HG03565 (cell line): ENCODE measurements at regions not wholly inside any gene's neighbourhood (a gene's known extent, or its start where the extent isn't known, plus 50 kb on each side); places are given as distances from the start of the nearest gene placed in this dataset.

Source experiments
- ATAC-seq: cut with Tn5 transposase; IDR thresholded peaks from one replicate; pipeline ENCODE4 v1.9.1; 2021; ENCODE audit warnings: mild to moderate bottlenecking, moderate library complexity; ENCODE audit not compliant: unreplicated experiment

DNA sequence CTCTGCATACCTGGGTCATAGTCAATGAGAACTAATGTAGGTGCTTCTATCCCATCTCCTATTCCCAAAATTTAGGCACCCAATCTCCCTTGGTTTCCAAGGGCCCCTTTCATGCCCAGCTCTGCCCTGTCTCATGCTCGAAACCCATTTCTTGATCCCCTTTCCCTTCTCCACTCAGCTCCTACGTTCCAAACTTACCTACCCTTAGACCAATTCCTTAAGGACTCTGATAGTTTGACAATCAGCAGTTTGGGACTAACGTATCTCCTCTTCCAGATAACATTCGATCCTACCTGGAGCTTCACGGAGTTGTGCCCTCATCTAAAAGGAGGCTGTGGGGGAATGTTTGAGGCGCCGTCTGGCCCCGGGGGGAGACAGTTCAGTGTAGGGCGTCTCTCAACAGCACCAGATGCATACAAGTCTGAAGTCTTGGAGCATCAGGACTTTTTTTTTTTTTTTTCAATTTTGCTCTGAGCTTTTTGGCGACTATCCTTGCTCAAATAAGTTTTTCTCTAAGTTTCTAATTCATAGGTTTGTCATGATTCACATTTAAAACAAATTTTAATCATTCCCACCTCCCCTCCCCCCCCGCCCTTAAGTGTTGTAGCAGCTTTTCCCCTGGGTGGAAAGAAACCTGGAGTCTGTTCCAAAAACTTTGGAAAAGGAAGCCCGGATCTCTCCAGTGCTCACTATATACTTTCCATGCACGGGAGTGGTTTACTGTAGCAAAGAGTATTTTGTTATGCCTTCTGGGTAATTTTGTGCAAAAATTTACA, 141.2 kb upstream of the LGALSL start:
- no peak for ATAC-seq

DNA sequence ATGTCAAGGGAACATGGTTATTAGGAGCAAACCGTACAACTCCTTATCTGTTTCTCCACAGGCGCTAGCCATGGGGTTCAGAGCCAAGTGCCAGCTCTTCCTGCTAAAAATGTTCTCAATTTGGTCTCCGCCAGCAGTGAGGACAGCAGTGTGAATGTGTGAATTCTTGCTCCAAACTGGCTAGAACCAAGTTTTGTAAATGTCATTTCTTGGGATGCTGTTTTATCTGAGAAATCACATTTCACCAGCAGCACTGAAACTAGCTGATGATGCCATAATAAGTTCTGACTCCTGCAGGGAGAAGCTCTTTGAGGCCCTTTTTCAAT, 140.6 kb upstream of the LGALSL start:
- no peak for ATAC-seq

DNA sequence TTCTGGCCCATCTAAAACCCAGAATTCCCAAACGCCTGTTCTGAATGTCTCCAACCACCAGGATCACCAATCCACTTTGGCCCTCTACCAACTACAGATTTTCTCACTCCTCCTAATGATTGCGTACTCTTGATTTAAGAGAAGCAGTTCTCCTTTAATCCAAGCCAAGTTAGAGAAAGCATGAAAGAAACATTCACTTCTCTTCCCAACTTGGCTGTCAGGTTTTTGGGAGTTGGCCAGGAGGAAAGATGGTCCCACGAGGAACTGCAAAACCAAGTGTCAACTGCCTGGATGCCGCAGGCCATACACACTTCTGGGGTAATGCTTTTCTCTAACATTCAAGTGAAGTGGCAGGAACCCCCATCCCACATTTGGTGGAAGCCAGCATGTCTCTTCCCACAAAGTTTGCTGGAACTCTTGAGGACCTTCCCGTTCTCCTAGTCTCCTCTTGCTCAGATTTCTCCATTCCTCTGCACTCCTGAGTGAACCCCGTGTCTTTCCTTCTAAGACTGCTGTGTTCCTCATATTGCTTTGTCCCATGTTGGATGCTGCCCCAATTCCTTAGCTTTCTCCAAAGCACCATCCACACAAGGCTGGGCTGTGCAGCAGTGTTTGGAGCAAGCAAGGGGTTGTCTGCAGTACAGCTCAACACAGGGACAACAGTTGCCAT, 138.5 kb upstream of the LGALSL start:
- no peak for ATAC-seq

DNA sequence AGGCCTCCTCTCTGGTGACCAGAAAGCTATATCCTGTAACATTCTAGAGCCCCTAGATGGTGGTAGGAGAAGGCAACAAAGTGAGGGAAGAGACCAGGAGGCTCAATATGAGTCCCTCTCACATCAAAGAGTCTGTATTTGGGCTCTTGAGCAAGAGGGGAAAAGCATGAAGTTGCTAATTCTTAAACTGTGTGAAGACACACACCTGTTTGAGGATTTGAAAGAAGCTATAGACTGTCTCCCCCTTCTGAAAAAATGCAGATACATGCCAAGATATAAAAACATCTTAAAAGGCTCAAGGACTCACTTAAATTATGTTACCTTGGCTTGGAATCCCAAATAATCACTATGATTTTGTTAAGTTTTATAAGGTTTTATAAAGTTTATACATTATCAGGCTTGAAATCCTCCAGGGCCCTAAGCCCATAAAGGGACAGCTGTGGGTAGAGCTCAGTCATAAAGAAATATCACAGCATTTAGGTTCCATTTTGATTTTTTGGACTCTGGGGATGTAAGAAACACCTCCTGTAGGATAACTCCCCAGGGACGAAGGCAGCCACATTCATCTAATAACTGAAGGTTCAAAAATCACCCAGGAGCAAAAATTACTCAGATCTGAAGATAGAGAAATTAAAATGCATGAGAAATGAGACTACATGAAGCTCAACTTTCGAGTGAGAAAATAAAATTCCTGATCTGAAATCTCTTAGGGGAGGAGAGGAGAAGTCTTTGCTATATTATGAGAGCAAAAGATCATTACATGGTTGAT, 136.1 kb upstream of the LGALSL start:
- no peak for ATAC-seq

DNA sequence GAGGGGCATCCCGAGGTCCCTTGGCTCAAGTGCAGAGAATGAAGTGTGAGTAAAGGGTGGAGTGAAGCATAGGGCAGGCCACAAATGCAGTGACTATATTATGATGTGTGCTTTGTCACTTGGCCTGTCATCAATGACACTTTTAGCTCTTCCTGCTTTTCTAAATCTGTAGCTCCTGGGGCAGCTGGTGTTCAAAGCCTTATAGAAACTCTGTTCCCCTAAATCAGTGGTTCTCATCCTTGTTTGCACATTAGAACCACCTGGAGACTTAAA, 135.6 kb upstream of the LGALSL start:
- ATAC-seq, result no peak

DNA sequence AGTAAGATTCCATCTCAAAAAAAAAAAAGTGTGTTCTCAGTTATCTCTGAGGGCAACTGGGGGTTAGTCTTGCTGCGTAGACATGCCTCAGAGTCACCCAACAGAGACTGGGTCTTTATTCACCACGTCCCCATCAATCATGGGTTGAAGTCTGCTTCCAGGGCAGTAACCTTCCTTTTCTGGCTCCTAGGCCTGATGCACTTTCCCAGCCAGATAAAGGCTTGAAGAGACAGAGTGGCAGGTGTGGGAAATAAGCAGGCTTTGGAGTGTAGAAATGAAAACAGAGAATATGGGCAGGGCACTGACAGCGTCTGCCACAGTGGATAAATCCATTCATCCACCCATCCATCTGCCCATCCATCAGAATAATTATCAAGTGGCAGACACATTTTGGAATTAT, 134.1 kb upstream of the LGALSL start:
- no peak for ATAC-seq

DNA sequence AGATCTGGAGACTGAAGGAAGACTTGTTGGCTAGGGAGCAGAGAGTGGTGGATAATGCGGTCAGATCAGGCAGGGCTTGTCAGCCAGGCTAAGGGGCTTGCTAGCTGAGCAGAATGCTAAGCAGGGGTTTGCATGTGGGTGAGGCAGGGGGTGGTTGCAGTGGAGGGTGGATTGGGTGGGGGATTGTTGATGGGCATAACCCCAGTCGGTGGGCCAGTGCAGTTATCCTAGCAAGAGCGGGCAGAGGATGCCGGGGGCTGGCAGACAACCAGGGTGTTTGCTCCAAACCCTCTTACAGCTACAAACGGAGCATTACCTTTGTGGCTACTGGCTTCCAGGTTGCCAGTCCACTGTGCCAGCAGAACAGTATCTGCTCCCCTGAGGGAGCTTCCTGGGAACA, 131.5 kb upstream of the LGALSL start:
- no peak for ATAC-seq

DNA sequence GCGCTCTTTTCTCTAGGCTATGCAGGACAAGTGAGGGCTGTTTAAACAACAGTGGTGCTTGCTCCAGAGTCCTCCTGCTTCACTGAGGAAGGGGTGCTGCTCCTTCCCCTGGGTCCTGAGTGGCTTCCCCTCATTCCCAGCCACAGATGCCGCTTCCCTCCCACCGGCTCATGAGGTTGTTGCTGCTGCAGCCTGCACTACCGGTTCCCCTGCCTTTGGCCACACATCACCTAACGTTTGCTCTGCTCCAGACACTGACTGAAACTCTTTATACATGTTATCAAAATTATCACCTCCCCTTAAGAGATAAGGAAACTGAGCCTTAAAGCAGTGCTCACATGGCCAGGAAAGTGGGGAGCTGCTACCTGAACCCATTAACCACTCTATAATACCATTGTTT, 130.8 kb upstream of the LGALSL start:
- ATAC-seq, result no peak

DNA sequence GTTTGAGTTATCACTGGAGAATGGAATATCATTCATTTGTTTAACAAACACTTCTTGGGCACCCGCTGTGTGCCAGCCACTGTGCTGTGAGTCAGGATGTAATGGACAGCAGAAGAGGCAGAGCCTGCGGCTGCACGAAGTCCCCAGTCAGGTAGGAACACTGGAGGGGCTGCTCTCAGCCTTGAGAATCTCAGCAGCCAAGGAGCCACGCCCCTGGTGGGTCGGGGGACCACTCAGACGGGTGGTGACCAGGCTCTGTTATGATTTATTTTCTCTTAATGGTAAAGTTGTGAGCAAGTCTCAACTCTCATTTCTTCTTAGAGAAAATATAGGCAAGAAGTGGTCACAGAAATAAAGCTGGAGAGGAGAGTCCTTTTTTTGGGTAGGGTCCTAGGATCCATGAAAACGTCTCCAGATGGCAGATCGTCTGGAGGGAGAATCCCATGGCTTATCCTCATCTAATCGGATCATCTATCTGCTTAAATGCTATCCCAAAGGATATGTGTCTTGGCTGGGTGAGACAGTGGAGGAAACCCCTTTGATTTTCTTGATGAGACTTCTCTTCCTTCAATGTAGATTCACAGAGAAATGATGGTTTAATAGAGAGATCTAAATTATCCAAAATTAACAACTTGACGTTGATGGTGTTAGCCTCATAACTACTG, 129.1 kb upstream of the LGALSL start:
- ATAC-seq, result no peak

DNA sequence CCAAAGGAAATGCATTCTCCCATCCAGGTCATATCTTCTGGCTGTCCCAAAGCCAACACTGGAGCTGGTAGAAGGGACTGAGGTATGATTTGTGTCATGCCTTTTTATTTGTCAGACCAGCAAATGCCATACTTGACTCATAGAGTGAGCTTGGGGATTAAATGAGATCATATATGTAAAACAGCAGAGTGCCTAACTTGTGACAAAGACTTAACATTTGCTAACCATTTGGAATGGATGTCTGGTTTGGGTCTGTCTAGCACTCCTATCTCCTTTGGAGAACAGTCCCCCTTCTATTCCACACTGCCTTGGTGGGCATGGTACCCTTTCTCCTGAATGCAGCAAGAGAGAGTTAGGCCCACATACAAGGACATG, 128.5 kb upstream of the LGALSL start:
- ATAC-seq, result no peak

DNA sequence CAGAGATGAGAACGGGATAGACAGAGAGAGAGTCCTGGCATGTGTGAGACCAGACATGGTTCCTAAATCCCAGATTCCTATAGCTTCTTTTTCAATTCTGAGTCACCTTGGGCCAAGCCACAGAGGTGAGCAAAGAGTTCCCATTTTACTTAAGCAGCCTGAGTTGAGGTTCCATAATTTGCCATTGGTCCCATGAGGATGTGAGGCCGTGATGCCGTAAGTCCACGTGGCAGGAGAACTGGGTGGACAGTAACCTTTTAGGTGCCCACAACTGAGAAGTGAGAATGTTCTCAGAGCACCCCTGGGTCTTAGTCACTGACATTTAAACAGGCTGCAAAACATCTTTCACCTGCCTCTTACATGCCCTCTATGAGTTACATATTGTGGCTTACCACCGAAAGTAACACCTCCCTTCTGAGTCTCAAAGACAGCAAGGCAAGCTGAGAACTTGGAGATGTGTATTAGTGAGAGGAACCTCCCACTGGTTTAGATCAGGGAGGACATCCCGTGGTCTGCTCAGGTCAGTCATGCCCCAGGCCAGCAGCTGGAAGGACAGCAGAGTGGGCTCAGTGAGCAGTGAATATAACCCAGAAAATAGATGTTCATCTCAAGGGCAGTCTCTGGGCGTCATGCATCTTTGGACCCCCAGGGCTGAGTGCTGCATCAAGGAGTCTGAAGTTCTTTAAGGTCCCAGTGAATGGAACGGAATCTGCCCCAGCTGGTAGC, 127.9 kb upstream of the LGALSL start:
- ATAC-seq, result peak; percentile 89

DNA sequence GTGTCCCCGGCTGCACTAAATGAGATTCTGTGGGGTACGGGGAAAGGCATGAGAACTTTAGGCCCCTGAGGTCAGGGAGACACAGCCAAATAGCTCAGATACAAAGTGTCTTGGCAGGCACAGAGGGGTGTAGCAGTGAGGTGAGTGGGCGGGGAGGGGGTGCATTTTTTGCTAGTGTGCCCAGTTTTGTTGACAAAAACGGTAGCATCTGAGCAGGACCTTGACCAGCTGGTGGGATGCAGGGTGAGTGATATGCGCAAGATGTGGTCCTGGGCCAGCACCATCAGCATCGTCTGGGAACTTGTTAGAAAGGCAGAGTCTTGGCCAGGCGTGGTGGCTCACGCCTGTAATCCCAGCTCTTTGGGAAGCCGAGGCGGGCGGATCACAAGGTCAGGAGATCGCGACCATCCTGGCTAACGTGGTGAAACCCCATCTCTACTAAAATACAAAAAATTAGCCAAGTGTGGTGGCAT, 127.3 kb upstream of the LGALSL start:
- ATAC-seq, result no peak

DNA sequence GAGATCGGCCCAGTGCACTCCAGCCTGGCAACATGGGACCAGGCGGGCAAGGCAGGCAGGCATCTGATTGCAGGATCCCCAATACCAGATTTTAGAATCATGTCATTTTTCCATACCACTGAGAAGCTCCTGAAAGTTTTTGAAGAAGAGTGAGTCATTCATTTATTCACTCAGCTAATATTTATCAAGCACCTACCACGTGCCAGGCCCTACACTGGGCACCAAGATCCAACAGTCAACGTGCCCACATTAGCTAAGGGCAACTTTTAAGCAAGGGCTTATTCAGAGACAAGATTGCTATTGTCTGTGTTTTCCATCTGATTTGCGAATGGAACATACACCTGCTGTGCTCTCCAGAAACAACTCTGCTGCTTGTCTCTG, 126.8 kb upstream of the LGALSL start:
- no peak for ATAC-seq

DNA sequence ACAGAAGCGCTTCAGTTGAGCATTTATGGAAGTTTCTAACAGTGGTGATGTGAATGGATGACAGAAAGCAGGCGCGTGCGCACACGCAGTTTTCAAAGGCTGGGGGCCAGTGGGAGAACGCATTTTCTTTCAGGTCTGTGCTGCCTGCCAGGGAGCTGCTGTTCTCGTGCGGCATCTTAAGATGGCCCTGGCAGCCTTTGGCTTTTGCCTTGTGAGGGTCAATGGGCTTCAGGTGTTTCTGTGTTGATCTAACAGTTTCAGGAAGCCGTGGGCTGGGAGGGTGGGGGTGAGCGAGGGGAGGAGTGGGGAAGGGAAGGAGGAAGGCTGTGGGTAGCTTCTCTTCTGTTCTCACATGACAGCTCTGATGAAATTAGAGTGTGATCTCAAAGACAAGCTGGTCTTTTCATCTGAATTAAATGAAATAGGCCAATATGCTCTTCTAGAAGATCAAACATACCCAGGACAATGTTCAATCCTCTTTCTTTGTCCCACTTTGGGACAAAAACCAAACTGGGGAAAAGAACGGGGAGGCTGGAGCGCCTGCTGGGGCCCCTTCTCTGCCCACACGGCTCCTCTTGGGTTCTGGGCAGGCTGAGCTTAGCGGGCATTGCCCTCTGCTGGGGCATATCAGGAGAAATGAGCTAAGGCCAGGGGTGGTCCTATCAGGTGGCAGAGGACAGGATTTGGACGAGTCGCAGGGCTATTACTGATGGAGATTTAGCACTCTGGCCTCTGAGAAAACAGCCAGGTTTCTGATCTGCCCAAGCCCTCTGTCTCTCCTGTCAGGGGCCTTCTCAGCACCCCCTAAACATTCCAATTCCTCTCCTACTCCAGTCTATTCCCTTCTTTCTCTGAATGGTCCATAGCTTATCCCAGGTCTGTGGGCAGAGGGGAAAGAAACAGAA, 126.2 kb upstream of the LGALSL start:
- no peak for ATAC-seq

DNA sequence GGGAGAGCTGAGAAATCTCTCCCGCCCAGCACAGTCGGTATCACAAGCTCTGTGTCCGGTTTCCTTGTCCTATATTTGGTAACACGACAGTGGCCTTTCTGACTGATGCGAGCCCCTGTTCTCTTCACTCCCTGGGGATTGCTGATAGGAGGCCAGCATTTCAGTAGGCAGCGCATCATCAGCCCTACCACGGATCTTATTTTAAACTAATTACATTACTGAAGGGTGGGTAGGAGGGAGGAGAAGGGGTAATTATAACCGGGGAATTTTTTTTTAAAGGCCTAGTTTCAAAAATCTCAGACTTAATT, 125.6 kb upstream of the LGALSL start:
- no peak for ATAC-seq

DNA sequence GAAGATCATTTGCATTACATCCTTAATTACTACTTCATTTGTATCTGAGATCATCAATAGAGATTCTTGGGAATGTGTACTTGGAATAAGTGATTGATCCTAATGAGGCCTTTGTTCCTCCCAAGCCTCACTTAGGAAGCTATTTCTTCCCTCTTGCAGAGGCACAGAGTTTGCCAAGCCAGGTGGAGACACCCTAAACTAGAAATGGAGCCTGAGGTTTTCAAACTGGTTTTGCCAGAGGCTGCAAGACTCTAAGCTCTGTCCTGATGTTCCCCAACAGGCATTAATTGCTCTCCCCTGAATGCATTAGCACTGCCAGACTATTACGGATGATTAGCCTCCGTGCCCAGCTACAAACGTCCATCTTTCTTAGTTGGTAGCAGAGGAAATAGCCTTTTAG, 125.2 kb upstream of the LGALSL start:
- ATAC-seq, result no peak

DNA sequence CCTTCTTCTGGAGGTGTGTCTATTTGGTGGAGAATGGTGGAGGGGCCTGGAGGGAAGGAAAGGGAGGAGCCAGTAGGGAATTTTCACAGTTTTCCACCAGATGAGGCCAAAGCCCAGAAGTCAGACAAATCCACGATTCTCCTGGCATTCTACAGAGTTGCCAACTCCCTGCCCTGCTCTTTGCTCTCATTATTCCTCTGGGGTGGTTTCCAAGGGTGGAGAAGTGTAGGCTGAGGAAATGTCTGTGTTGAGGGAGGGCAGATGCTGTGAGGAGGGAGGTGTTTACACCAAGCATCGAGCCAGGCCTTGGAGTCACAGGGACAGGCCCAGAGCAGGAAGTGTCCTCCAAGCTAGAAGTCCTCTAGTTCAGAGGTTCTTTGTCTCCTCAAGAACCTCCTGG, 124.1 kb upstream of the LGALSL start:
- no peak for ATAC-seq

DNA sequence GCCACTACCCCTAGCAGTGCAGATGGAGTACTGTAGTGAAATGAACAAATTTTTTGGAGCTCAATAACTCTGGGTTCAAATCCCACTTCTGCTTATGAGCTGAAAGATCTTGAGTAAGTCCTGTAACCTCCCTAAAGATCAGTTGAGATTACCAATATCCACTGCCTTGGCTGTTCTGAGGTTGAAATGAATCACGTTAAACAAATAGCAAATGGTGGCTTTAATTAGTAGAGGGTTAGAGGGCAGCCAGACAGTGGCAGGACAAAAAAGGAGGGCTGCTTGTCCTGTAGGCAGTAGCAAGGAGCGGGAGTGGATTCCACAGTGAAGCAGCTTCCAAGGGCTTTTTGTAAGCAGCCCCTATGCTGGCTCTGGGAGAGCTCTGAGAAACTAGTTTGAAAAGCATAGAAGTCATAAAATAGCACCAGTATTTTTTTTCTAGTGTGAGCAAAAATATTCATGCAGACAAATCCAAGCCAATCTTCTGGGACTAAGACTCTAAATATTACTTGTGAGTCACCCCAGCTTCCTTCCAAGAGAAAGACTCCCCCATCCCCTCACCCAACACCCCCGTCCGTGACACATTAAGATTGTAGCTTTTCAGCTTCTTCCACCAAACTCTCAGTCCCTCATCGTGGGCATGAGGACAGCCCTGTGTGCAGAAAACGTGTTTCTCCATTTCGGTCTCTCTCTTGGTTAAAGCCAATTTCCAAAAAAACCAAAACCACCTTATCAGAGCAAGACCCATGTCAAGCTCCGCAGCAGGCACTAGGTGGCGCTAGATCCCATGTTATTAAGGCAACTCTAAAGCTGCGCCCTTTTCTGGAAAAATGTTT, 123.5 kb upstream of the LGALSL start:
- ATAC-seq, result no peak

DNA sequence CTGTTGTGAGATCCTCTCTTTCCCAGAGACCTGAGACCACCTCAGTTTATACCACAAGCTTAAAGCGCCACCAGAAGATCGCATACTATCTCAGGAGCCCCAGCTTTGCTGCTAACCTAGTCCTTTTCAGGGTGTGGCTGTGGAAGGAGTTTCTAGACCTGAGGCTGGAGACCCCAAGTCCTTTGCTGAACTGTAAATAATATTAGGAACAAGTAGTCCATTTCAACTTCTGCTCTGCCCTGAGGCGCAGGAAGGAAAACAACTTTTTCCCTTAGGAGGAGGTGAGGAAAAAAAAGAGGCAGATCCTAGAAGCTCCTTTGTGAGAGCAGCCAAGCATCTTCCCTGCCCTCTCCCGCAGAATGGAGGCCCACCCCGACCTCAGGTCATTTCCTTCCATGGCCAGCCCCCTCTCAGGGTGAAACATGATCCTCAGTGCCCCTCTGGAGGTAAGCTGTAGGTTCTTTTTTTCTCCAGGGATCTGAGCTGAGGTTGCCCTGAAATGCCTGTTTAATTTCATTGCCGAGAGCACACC, 122.8 kb upstream of the LGALSL start:
- ATAC-seq, result no peak
